ENCODE measurements at regions not wholly inside any gene's neighbourhood (a gene's known extent, or its start where the extent isn't known, plus 50 kb on each side); places are given as distances from the start of the nearest gene placed in this dataset.

GRCh38 chr3:6622260-6622659 lies 238.7 kb upstream of the GRM7 start:
- Histone ChIP-seq H3K27me3 (no peaks in the 10 kb centered on the region), H3K9me3 (no peaks in the 10 kb centered on the region), H3K36me3 (no peaks in the 10 kb centered on the region), H3K27ac (no peak overlapping the region), H3K4me1 (no peaks in the 10 kb centered on the region), H3K4me3 (no peak overlapping the region)
- no peak for DNase-seq
- TF ChIP-seq CTCF (IDR thresholded peaks at IDR 0.05) (no peak), POLR2A (IDR thresholded peaks at IDR 0.05) (no peak)
- intact Hi-C loops (cut with DNase I; ENCODE audit: low total_unique reads), result no loop called here

- Histone ChIP-seq H3K4me1 (no peaks in the 10 kb centered on the region), H3K4me3 (no peak overlapping the region), H3K36me3 (no peaks in the 10 kb centered on the region), H3K9me3 (no peaks in the 10 kb centered on the region), H3K27ac (no peak overlapping the region), H3K27me3 (no peaks in the 10 kb centered on the region)
- TF ChIP-seq POLR2A (IDR thresholded peaks at IDR 0.05) (no peak), CTCF (IDR thresholded peaks at IDR 0.05) (no peak)
- DNase-seq, result no peak
- intact Hi-C loops (cut with DNase I; ENCODE audit: low total_unique reads), result no loop called here
Measured at GRCh38 chr3:6622712-6623111, 238.2 kb upstream of the GRM7 start.

- DNase-seq, result no peak
- Histone ChIP-seq H3K27ac (no peak overlapping the region), H3K27me3 (no peaks in the 10 kb centered on the region), H3K9me3 (no peaks in the 10 kb centered on the region), H3K4me1 (no peaks in the 10 kb centered on the region), H3K36me3 (no peaks in the 10 kb centered on the region), H3K4me3 (no peak overlapping the region)
- intact Hi-C loops (cut with DNase I; ENCODE audit: low total_unique reads), result loop anchor here (2.0 kb wide), 1 partner anchor 13 kb away; no protein-coding TSS in a partner anchor
- no peak for TF ChIP-seq POLR2A (IDR thresholded peaks at IDR 0.05)
- no peak for TF ChIP-seq CTCF (IDR thresholded peaks at IDR 0.05)
Measured at GRCh38 chr3:6631376-6631775, 229.5 kb upstream of the GRM7 start.

GRCh38 chr3:6640907-6641306 lies 220.0 kb upstream of the GRM7 start:
- Histone ChIP-seq H3K27ac (no peak overlapping the region), H3K36me3 (no peaks in the 10 kb centered on the region), H3K4me1 (no peaks in the 10 kb centered on the region), H3K9me3 (no peaks in the 10 kb centered on the region), H3K4me3 (no peak overlapping the region), H3K27me3 (no peaks in the 10 kb centered on the region)
- no peak for TF ChIP-seq POLR2A (IDR thresholded peaks at IDR 0.05)
- TF ChIP-seq CTCF (IDR thresholded peaks at IDR 0.05), result no peak
- intact Hi-C loops (cut with DNase I; ENCODE audit: low total_unique reads), result no loop called here
- no peak for DNase-seq

- intact Hi-C loops (cut with DNase I; ENCODE audit: low total_unique reads), result loop anchor here (2.0 kb wide), 1 partner anchor 13 kb away; no protein-coding TSS in a partner anchor
- DNase-seq, result no peak
- no peaks in the 10 kb centered on the region for H3K9me3 ChIP-seq
- no peak overlapping the region for H3K27ac ChIP-seq
- H3K36me3 ChIP-seq, result no peaks in the 10 kb centered on the region
- H3K4me1 ChIP-seq, result no peaks in the 10 kb centered on the region
- H3K4me3 ChIP-seq, result no peak overlapping the region
- no peak for TF ChIP-seq CTCF (IDR thresholded peaks at IDR 0.05)
- no peak for TF ChIP-seq POLR2A (IDR thresholded peaks at IDR 0.05)
- no peaks in the 10 kb centered on the region for H3K27me3 ChIP-seq
Measured at GRCh38 chr3:6644070-6644929, 216.6 kb upstream of the GRM7 start.
